Stimulated activated CD4-positive, alpha-beta T cell treated with anti-CD3 and anti-CD28 coated beads, Interleukin-12 subunit alpha, Interleukin-12 subunit beta, amount 100 ng/mL, for 48 hours (primary cell): ENCODE measurements at regions not wholly inside any gene's neighbourhood (a gene's known extent, or its start where the extent isn't known, plus 50 kb on each side); places are given as distances from the start of the nearest gene placed in this dataset.

ENCODE experiments used
- DNase-seq, 3 donors: peaks; one replicate each; pipeline ENCODE4 v3.0.0-alpha.2; 2020; ENCODE audit warnings: low read depth in 2 of 3, low spot score in 1 of 3

GRCh38 chr15:95362306-95362705 is 968.2 kb upstream of the NR2F2 start:
- DNase-seq = no peak

- no peak for DNase-seq
Measured at GRCh38 chr15:95363646-95364045, 966.9 kb upstream of the NR2F2 start.

GRCh38 chr15:95365511-95366107 is 964.9 kb upstream of the NR2F2 start:
- no peak for DNase-seq

- no peak for DNase-seq
Measured at GRCh38 chr15:95368191-95368590, 962.3 kb upstream of the NR2F2 start.

- no peak for DNase-seq
Measured at GRCh38 chr15:95368755-95369601, 961.5 kb upstream of the NR2F2 start.

- no peak for DNase-seq
Measured at GRCh38 chr15:95370291-95370690, 960.2 kb upstream of the NR2F2 start.

- no peak for DNase-seq
Measured at GRCh38 chr15:95371664-95372063, 958.8 kb upstream of the NR2F2 start.

GRCh38 chr15:95375281-95375680 is 955.2 kb upstream of the NR2F2 start:
- DNase-seq = no peak

- no peak for DNase-seq
Measured at GRCh38 chr15:95377258-95377852, 953.1 kb upstream of the NR2F2 start.

- no peak for DNase-seq
Measured at GRCh38 chr15:95394186-95395067, 936.1 kb upstream of the NR2F2 start.

GRCh38 chr15:95400428-95400827 is 930.1 kb upstream of the NR2F2 start:
- no peak for DNase-seq

- DNase-seq = no peak
Measured at GRCh38 chr15:95401587-95401986, 928.9 kb upstream of the NR2F2 start.

- no peak for DNase-seq
Measured at GRCh38 chr15:95405447-95405846, 925.1 kb upstream of the NR2F2 start.

GRCh38 chr15:95407534-95407933 is 923.0 kb upstream of the NR2F2 start:
- no peak for DNase-seq

- no peak for DNase-seq
Measured at GRCh38 chr15:95409211-95409610, 921.3 kb upstream of the NR2F2 start.

GRCh38 chr15:95409626-95410310 is 920.7 kb upstream of the NR2F2 start:
- DNase-seq = no peak

- no peak for DNase-seq
Measured at GRCh38 chr15:95410757-95411156, 919.7 kb upstream of the NR2F2 start.

- DNase-seq = no peak
Measured at GRCh38 chr15:95416576-95416975, 913.9 kb upstream of the NR2F2 start.

- no peak for DNase-seq
Measured at GRCh38 chr15:95417761-95418160, 912.7 kb upstream of the NR2F2 start.

GRCh38 chr15:95422255-95422654 is 908.2 kb upstream of the NR2F2 start:
- no peak for DNase-seq

GRCh38 chr15:95425859-95426258 is 904.6 kb upstream of the NR2F2 start:
- DNase-seq = no peak
